H9 (cell line): ENCODE measurements at regions not wholly inside any gene's neighbourhood (a gene's known extent, or its start where the extent isn't known, plus 50 kb on each side); places are given as distances from the start of the nearest gene placed in this dataset.

ENCODE experiments used
- DNase-seq: peaks from one replicate; pipeline ENCODE4 v3.0.0-alpha.2; 2017
- H2AFZ ChIP-seq: one replicate; pipeline ENCODE4 v1.6.1; 2013; ENCODE audit warnings: mild to moderate bottlenecking, low read length, control low read depth, moderate library complexity
- H2AK5ac ChIP-seq: 2 replicates; pipeline ENCODE4 v1.6.1; 2013; ENCODE audit warnings: low read length, control low read depth, mixed read lengths; ENCODE audit not compliant: insufficient read length
- H2BK120ac ChIP-seq: one replicate; pipeline ENCODE4 v1.6.1; 2013; ENCODE audit warnings: low read depth, mild to moderate bottlenecking, low read length, control low read depth, inconsistent platforms; ENCODE audit not compliant: poor library complexity, severe bottlenecking
- H2BK12ac ChIP-seq: 2 replicates; pipeline ENCODE4 v1.6.1; 2013; ENCODE audit warnings: low read length, control low read depth, mixed read lengths, low read depth; ENCODE audit not compliant: insufficient read length
- H2BK15ac ChIP-seq: 2 replicates; pipeline ENCODE4 v1.6.1; 2013; ENCODE audit warnings: low read depth, low read length, control low read depth
- H2BK20ac ChIP-seq: one replicate; pipeline ENCODE4 v1.6.1; 2013; ENCODE audit warnings: low read depth, mild to moderate bottlenecking, low read length, control low read depth, inconsistent platforms; ENCODE audit not compliant: poor library complexity, severe bottlenecking
- H2BK5ac ChIP-seq: 2 replicates; pipeline ENCODE4 v1.6.1; 2013; ENCODE audit warnings: low read length, control low read depth, mixed read lengths; ENCODE audit not compliant: insufficient read length
- H3K14ac ChIP-seq: 2 replicates; pipeline ENCODE4 v1.6.1; 2013; ENCODE audit warnings: low read length, control low read depth; ENCODE audit not compliant: insufficient read depth
- H3K18ac ChIP-seq: 2 replicates; pipeline ENCODE4 v1.6.1; 2013; ENCODE audit warnings: low read depth, mild to moderate bottlenecking, mixed read lengths, low read length, control low read depth; ENCODE audit not compliant: insufficient read length
- H3K23ac ChIP-seq: 2 replicates; pipeline ENCODE4 v1.6.1; 2013; ENCODE audit warnings: low read length, control low read depth, mixed read lengths, low read depth; ENCODE audit not compliant: insufficient read length
- H3K23me2 ChIP-seq: 2 replicates; pipeline ENCODE4 v1.6.1; 2013; ENCODE audit warnings: low read depth, mild to moderate bottlenecking, mixed read lengths, low read length, control low read depth; ENCODE audit not compliant: insufficient read length, poor library complexity, severe bottlenecking
- H3K27ac ChIP-seq: 2 replicates; pipeline ENCODE4 v1.5.1; 2013; ENCODE audit warnings: low read length, control low read depth, mixed read lengths, low read depth; ENCODE audit not compliant: insufficient read length
- H3K27me3 ChIP-seq: 2 replicates; pipeline ENCODE4 v1.6.1; 2013; ENCODE audit warnings: low read length, control low read depth, inconsistent platforms; ENCODE audit not compliant: insufficient read depth
- H3K4ac ChIP-seq: 2 replicates; pipeline ENCODE4 v1.6.1; 2013; ENCODE audit warnings: low read depth, mild to moderate bottlenecking, control low read depth, inconsistent platforms, low read length, moderate library complexity
- H3K4me1 ChIP-seq: 2 replicates; pipeline ENCODE4 v1.6.1; 2013; ENCODE audit warnings: low read length, control low read depth, inconsistent platforms; ENCODE audit not compliant: insufficient read depth
- H3K4me2 ChIP-seq: 2 replicates; pipeline ENCODE4 v1.6.1; 2013; ENCODE audit warnings: low read length, control low read depth, mixed read lengths; ENCODE audit not compliant: insufficient read length, insufficient read depth
- H3K56ac ChIP-seq: 2 replicates; pipeline ENCODE4 v1.6.1; 2013; ENCODE audit warnings: low read depth, mild to moderate bottlenecking, mixed read lengths, low read length, control low read depth; ENCODE audit not compliant: insufficient read length
- H3K79me1 ChIP-seq: 2 replicates; pipeline ENCODE4 v1.6.1; 2013; ENCODE audit warnings: low read depth, mild to moderate bottlenecking, moderate library complexity, low read length, control low read depth, inconsistent platforms; ENCODE audit not compliant: insufficient read depth, poor library complexity, severe bottlenecking
- H3K79me2 ChIP-seq: 2 replicates; pipeline ENCODE4 v1.6.1; 2013; ENCODE audit warnings: low read length, control low read depth, inconsistent platforms; ENCODE audit not compliant: insufficient read depth
- H3K9ac ChIP-seq: 2 replicates; pipeline ENCODE4 v1.6.1; 2013; ENCODE audit warnings: low read length, control low read depth, mixed read lengths; ENCODE audit not compliant: insufficient read length; ENCODE audit errors: extremely low read depth
- H3K9me3 ChIP-seq: one replicate; pipeline ENCODE4 v1.6.1; 2013; ENCODE audit warnings: low read depth, low read length, inconsistent platforms; ENCODE audit not compliant: control insufficient read depth
- H3T11ph ChIP-seq: one replicate; pipeline ENCODE4 v1.6.1; 2013; ENCODE audit warnings: mild to moderate bottlenecking, low read length, control low read depth, inconsistent platforms
- H4K20me1 ChIP-seq: one replicate; pipeline ENCODE4 v1.6.1; 2013; ENCODE audit not compliant: control insufficient read depth, insufficient read length, insufficient read depth
- H4K5ac ChIP-seq: 2 replicates; pipeline ENCODE4 v1.6.1; 2013; ENCODE audit warnings: low read depth, mild to moderate bottlenecking, mixed read lengths, low read length, control low read depth; ENCODE audit not compliant: insufficient read length
- H4K8ac ChIP-seq: replicated peaks from 2 replicates; pipeline ENCODE4 v1.6.1; 2013; ENCODE audit warnings: low read length, control low read depth, mixed read lengths, low read depth; ENCODE audit not compliant: insufficient read length
- H4K91ac ChIP-seq: 2 replicates; pipeline ENCODE4 v1.6.1; 2013; ENCODE audit warnings: low read depth, mild to moderate bottlenecking, moderate library complexity, mixed read lengths, low read length, control low read depth; ENCODE audit not compliant: insufficient read length
- H3K27ac Mint-ChIP-seq, 3 experiments: 2 replicates in 2 of 3; 3 replicates in 1 of 3; pipeline ENCODE4 v1.8.0; 2020 to 2021; ENCODE audit warnings: mixed read lengths in 3 of 3, mild to moderate bottlenecking in 1 of 3, moderate library complexity in 1 of 3
- H3K27me3 Mint-ChIP-seq: 2 replicates; pipeline ENCODE4 v1.8.0; 2021; ENCODE audit warnings: low read depth, mild to moderate bottlenecking, moderate library complexity, mixed read lengths
- H3K36me3 Mint-ChIP-seq, 3 experiments: 2 replicates in 2 of 3; 3 replicates in 1 of 3; pipeline ENCODE4 v1.8.0; 2020 to 2021; ENCODE audit warnings: low read depth in 3 of 3, mixed read lengths in 3 of 3; ENCODE audit not compliant: insufficient read depth in 1 of 3
- H3K4me1 Mint-ChIP-seq, 2 experiments: 2 replicates each; pipeline ENCODE4 v1.8.0; 2020; ENCODE audit warnings: mixed read lengths in 2 of 2
- H3K4me3 Mint-ChIP-seq, 2 experiments: 2 replicates in 1 of 2; 3 replicates in 1 of 2; pipeline ENCODE4 v1.8.0; 2020 to 2021; ENCODE audit warnings: mild to moderate bottlenecking in 2 of 2, mixed read lengths in 2 of 2, moderate library complexity in 1 of 2
- H3K9me3 Mint-ChIP-seq, 2 experiments: 2 replicates in 1 of 2; 3 replicates in 1 of 2; pipeline ENCODE4 v1.8.0; 2020; ENCODE audit warnings: mild to moderate bottlenecking in 2 of 2, mixed read lengths in 2 of 2, moderate library complexity in 1 of 2
- WGBS: extraction: QIAGEN DNeasy Blood & Tissue Kit; methylation state at CpG from one replicate; pipeline ENCODE4 v1.1.7; 2013; ENCODE audit warnings: missing lambda C conversion rate, low lambda C conversion rate, mixed read lengths; ENCODE audit not compliant: insufficient read length; ENCODE audit errors: extremely low coverage; 5-methylcytosine and 5-hydroxymethylcytosine counted together
- TF ChIP-seq, protein P1 (sequence below): fragments of 200-600 bp; sonication (generic); conservative IDR thresholded peaks from 3 replicates; pipeline ENCODE4 v1.8.0; 2021; ENCODE audit warnings: antibody characterized with exemption, mild to moderate bottlenecking

- Mint-ChIP-seq H3K9me3 (no peaks in the 10 kb centered on the region), H3K4me1 (0 out of 4 replicates have a peak, but pooled peaks cover 0 to under 1% of the 10 kb centered on the region in 2 experiments), H3K36me3 (no peaks in the 10 kb centered on the region), H3K4me3 (no peak overlapping the region), H3K27ac (no peak overlapping the region), H3K27me3 (no peaks in the 10 kb centered on the region)
- H2BK20ac ChIP-seq = no peak overlapping the region
- no CpG with 5 or more reads among the region's 2 CpGs for WGBS
- H3T11ph ChIP-seq = no peak overlapping the region
- H3K79me2 ChIP-seq = no peaks in the 10 kb centered on the region
- no peaks in the 10 kb centered on the region for H4K20me1 ChIP-seq
- H3K79me1 ChIP-seq = no peaks in the 10 kb centered on the region
- H3K4me1 ChIP-seq = no peaks in the 10 kb centered on the region
- H3K27ac ChIP-seq = no peak overlapping the region
- H2AK5ac ChIP-seq = no peak overlapping the region
- no peak overlapping the region for H3K4me2 ChIP-seq
- no peak overlapping the region for H3K14ac ChIP-seq
- H4K8ac ChIP-seq = no peak overlapping the region
- TF ChIP-seq, protein P1, sequence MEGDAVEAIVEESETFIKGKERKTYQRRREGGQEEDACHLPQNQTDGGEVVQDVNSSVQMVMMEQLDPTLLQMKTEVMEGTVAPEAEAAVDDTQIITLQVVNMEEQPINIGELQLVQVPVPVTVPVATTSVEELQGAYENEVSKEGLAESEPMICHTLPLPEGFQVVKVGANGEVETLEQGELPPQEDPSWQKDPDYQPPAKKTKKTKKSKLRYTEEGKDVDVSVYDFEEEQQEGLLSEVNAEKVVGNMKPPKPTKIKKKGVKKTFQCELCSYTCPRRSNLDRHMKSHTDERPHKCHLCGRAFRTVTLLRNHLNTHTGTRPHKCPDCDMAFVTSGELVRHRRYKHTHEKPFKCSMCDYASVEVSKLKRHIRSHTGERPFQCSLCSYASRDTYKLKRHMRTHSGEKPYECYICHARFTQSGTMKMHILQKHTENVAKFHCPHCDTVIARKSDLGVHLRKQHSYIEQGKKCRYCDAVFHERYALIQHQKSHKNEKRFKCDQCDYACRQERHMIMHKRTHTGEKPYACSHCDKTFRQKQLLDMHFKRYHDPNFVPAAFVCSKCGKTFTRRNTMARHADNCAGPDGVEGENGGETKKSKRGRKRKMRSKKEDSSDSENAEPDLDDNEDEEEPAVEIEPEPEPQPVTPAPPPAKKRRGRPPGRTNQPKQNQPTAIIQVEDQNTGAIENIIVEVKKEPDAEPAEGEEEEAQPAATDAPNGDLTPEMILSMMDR = no peak
- no peak overlapping the region for H2AFZ ChIP-seq
- H4K5ac ChIP-seq = no peak overlapping the region
- H3K56ac ChIP-seq = no peak overlapping the region
- H2BK12ac ChIP-seq = no peak overlapping the region
- H3K23ac ChIP-seq = no peak overlapping the region
- H4K91ac ChIP-seq = no peak overlapping the region
- no peak overlapping the region for H3K4ac ChIP-seq
- H3K27me3 ChIP-seq = no peaks in the 10 kb centered on the region
- no peak overlapping the region for H3K9ac ChIP-seq
- no peak overlapping the region for H2BK120ac ChIP-seq
- DNase-seq = no peak
- H3K23me2 ChIP-seq = no peaks in the 10 kb centered on the region
- H2BK5ac ChIP-seq = no peak overlapping the region
- no peaks in the 10 kb centered on the region for H3K9me3 ChIP-seq
- H3K18ac ChIP-seq = no peak overlapping the region
- no peak overlapping the region for H2BK15ac ChIP-seq
These were observed 315.9 kb downstream of the BCHE start for GRCh38 chr3:165521131-165521871.
